Adrenal gland (tissue), 5 donors: ENCODE measurements at regions not wholly inside any gene's neighbourhood (a gene's known extent, or its start where the extent isn't known, plus 50 kb on each side); places are given as distances from the start of the nearest gene placed in this dataset.

Experiments used
- POLR2A ChIP-seq, 2 donors: fragments of 450-650 bp; IDR thresholded peaks; one replicate each; pipeline ENCODE4 v1.6.1; 2017; ENCODE audit warnings: antibody characterized with exemption in 2 of 2, mild to moderate bottlenecking in 2 of 2, moderate library complexity in 1 of 2
- TF ChIP-seq, protein P1 (sequence below), 6 experiments: fragments of 450-650 bp in 4 of 6; fragments of 200-600 bp in 2 of 6; sonication (generic) in 1 of 6; IDR thresholded peaks; 1 replicate in 5 of 6; 2 replicates in 1 of 6; pipeline versions ENCODE4 v1.5.1 to v1.8.0; 2016 to 2021; ENCODE audit warnings: antibody characterized with exemption in 6 of 6, mild to moderate bottlenecking in 2 of 6, moderate library complexity in 1 of 6
- donor health status: DM: no; HTN: no; CAD: no.

DNA sequence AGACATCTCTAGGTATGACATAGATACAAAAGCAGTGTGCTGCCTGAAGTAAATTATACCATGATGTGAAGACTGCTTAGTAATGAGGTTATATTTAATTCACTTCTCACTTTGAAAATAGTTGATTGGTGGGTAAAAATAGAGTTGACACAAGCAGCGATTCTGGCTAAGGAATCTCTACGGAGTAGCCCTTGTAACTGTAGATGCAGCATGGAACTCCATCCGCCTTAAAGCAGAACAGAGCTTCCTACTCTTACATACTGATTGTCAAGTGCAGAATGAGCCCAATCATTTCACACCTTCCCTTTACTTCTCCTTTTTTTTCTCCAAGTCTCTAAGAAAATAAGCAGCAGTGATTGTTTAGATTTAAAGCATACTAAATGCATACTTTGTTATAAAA lies 1594.6 kb upstream of the SLC39A10 start:
- TF ChIP-seq POLR2A (IDR thresholded peaks at IDR 0.05): no peak
- TF ChIP-seq, protein P1, sequence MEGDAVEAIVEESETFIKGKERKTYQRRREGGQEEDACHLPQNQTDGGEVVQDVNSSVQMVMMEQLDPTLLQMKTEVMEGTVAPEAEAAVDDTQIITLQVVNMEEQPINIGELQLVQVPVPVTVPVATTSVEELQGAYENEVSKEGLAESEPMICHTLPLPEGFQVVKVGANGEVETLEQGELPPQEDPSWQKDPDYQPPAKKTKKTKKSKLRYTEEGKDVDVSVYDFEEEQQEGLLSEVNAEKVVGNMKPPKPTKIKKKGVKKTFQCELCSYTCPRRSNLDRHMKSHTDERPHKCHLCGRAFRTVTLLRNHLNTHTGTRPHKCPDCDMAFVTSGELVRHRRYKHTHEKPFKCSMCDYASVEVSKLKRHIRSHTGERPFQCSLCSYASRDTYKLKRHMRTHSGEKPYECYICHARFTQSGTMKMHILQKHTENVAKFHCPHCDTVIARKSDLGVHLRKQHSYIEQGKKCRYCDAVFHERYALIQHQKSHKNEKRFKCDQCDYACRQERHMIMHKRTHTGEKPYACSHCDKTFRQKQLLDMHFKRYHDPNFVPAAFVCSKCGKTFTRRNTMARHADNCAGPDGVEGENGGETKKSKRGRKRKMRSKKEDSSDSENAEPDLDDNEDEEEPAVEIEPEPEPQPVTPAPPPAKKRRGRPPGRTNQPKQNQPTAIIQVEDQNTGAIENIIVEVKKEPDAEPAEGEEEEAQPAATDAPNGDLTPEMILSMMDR (IDR thresholded peaks at IDR 0.05): no peak
